ENCODE measurements at regions not wholly inside any gene's neighbourhood (a gene's known extent, or its start where the extent isn't known, plus 50 kb on each side); places are given as distances from the start of the nearest gene placed in this dataset.
"Not testable (repeated sequence)": the region's sequence is repeated elsewhere in the genome, so short reads cannot be mapped to it uniquely, and the experiment has no call there.

GRCh38 chr7:83259064-83259463 lies 96.4 kb upstream of the PCLO start:
- H3K27me3 Mint-ChIP-seq (ENCODE audit: insufficient read depth): no peaks in the 10 kb centered on the region
- H3K4me3 Mint-ChIP-seq: no peak overlapping the region
- DNase-seq: no peak
- no peaks in the 10 kb centered on the region for H3K4me1 Mint-ChIP-seq (ENCODE audit: low read depth)
- no peak overlapping the region for H3K27ac Mint-ChIP-seq
- no peak for TF ChIP-seq CTCF (IDR thresholded peaks at IDR 0.05)
- peaks cover 14% of the 10 kb centered on the region for H3K9me3 Mint-ChIP-seq
- H3K36me3 Mint-ChIP-seq (ENCODE audit: low read depth): no peaks in the 10 kb centered on the region

GRCh38 chr7:83248000-83248399 lies 85.3 kb upstream of the PCLO start:
- H3K27me3 Mint-ChIP-seq (ENCODE audit: insufficient read depth): no peaks in the 10 kb centered on the region
- H3K4me3 Mint-ChIP-seq: no peak overlapping the region
- no peaks in the 10 kb centered on the region for H3K4me1 Mint-ChIP-seq (ENCODE audit: low read depth)
- DNase-seq: no peak
- H3K36me3 Mint-ChIP-seq (ENCODE audit: low read depth): no peaks in the 10 kb centered on the region
- TF ChIP-seq CTCF (IDR thresholded peaks at IDR 0.05): no peak
- H3K9me3 Mint-ChIP-seq: peaks cover 25% of the 10 kb centered on the region
- H3K27ac Mint-ChIP-seq: no peak overlapping the region

- H3K36me3 Mint-ChIP-seq (ENCODE audit: low read depth); H3K27ac Mint-ChIP-seq; DNase-seq; H3K4me1 Mint-ChIP-seq (ENCODE audit: low read depth); H3K27me3 Mint-ChIP-seq (ENCODE audit: insufficient read depth); H3K4me3 Mint-ChIP-seq: not testable (repeated sequence)
- peaks cover 27% of the 10 kb centered on the region for H3K9me3 Mint-ChIP-seq
Measured at GRCh38 chr7:83219231-83219630, 56.5 kb upstream of the PCLO start.

- no peak for TF ChIP-seq CTCF (IDR thresholded peaks at IDR 0.05)
- Mint-ChIP-seq H3K36me3 (ENCODE audit: low read depth) (no peaks in the 10 kb centered on the region), H3K27ac (no peak overlapping the region), H3K4me3 (no peak overlapping the region), H3K27me3 (ENCODE audit: insufficient read depth) (peaks cover 2% of the 10 kb centered on the region), H3K4me1 (ENCODE audit: low read depth) (no peaks in the 10 kb centered on the region), H3K9me3 (peaks cover 13% of the 10 kb centered on the region)
- DNase-seq: no peak
Measured at GRCh38 chr7:83212883-83213282, 50.2 kb upstream of the PCLO start.
